GM12892 (cell line): ENCODE measurements at regions not wholly inside any gene's neighbourhood (a gene's known extent, or its start where the extent isn't known, plus 50 kb on each side); places are given as distances from the start of the nearest gene placed in this dataset.

ENCODE experiments used
- POLR2A ChIP-seq: IDR thresholded peaks from 2 replicates; pipeline ENCODE4 v1.6.1; 2011; ENCODE audit warnings: low read depth, low read length, control low read depth
- POLR2AphosphoS5 ChIP-seq: IDR thresholded peaks from 2 replicates; pipeline ENCODE4 v1.6.1; 2011; ENCODE audit warnings: low read depth, low read length, control low read depth

DNA sequence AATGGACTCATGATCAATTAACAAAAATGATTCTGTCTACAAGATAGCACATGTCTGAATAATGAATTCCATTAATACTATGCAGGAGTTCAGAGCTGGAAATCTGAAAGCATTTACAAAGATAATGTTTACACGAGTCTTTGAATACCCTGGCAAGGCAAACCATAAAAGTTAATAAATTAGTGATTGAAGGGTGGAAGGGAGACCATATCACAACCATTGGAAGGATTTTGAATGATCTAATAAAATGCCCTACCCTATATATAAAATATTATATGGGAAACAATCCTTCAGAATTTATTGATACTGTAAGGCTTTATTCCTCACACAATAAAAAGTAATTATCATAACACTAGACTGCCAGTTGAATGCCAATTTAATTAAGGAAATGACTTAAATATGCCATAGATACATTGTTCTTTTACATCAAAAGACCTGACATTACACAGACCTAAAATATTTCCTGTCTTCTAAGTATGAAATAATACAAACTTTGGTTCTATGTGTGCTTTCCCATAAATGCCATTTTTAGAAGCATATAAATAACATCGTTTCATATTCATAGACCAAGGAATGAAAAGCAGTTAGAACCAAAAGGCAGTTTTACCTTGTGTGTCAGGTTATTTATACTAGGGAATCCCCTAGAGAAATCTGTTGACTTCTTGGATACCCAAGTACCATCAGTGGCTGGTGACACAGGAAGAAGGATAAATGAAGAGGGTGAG is 249.2 kb upstream of the MARCKS start:
- no peak for TF ChIP-seq POLR2A
- TF ChIP-seq POLR2AphosphoS5 = no peak
